Neutrophil (primary cell): ENCODE measurements at regions not wholly inside any gene's neighbourhood (a gene's known extent, or its start where the extent isn't known, plus 50 kb on each side); places are given as distances from the start of the nearest gene placed in this dataset.

ENCODE experiments used
- H3K27ac ChIP-seq: fragments of 200-600 bp; sonication (generic); 2 replicates; pipeline ENCODE4 v1.5.1; 2016; ENCODE audit warnings: mild to moderate bottlenecking, moderate library complexity
- H3K27me3 ChIP-seq: fragments of 200-600 bp; sonication (generic); 2 replicates; pipeline ENCODE4 v1.6.0; 2016; ENCODE audit warnings: mild to moderate bottlenecking
- H3K36me3 ChIP-seq: fragments of 200-600 bp; sonication (generic); 2 replicates; pipeline ENCODE4 v1.5.1; 2017
- H3K4me1 ChIP-seq, 2 experiments: fragments of 200-600 bp in 1 of 2; sonication (generic) in 1 of 2; 1 replicate in 1 of 2; 2 replicates in 1 of 2; pipeline versions ENCODE4 v1.5.1 to v1.6.1; 2013 to 2016; ENCODE audit warnings: low read depth in 1 of 2, low read length in 1 of 2, mild to moderate bottlenecking in 1 of 2, moderate library complexity in 1 of 2; ENCODE audit not compliant: control insufficient read depth in 1 of 2, insufficient read depth in 1 of 2
- H3K4me3 ChIP-seq, 2 experiments: fragments of 200-600 bp in 1 of 2; sonication (generic) in 1 of 2; 1 replicate in 1 of 2; 2 replicates in 1 of 2; pipeline ENCODE4 v1.5.1; 2013 to 2016; ENCODE audit warnings: low read depth in 1 of 2, low read length in 1 of 2, mild to moderate bottlenecking in 1 of 2, moderate library complexity in 1 of 2
- H3K9me3 ChIP-seq: fragments of 200-600 bp; sonication (generic); 2 replicates; pipeline ENCODE4 v1.5.1; 2016
- TF ChIP-seq, protein P1 (sequence below): fragments of 200-600 bp; sonication (generic); IDR thresholded peaks from 2 replicates; pipeline ENCODE4 v1.5.1; 2016; ENCODE audit warnings: antibody characterized with exemption

DNA sequence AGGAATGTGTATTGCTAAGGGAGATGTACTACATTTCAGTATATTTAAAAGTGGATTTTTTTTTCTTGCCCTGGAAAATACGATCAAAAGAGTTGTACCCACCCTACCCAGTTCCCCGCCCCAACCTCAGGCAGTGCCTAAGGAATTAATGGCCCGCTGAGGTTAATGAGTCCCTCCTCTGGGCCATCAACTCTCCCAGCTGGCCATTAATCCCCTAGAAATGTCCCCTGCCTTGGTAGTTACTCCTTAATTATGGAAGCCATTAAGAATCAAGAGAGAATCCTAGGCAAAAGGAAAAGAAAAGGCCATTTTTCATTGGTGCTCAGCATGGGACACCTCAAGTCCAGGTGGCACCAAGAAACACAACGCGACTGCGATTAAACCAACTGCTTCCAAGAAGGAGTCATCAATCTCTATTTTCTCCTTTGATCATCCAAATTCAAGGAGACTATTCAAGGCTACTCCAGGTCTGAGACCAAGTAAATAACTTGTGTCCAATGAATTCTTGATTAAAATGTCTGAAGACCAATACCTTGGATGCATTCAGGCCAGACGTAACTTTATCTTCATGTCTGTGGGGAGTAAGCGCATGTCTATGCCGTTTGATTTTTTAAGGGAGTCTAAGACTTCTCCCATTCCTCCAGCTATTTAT is 1962.2 kb upstream of the WWC1 start:
- H3K27me3 ChIP-seq: no peaks in the 10 kb centered on the region
- no peaks in the 10 kb centered on the region for H3K4me1 ChIP-seq
- no peaks in the 10 kb centered on the region for H3K9me3 ChIP-seq
- no peak overlapping the region for H3K4me3 ChIP-seq
- TF ChIP-seq, protein P1, sequence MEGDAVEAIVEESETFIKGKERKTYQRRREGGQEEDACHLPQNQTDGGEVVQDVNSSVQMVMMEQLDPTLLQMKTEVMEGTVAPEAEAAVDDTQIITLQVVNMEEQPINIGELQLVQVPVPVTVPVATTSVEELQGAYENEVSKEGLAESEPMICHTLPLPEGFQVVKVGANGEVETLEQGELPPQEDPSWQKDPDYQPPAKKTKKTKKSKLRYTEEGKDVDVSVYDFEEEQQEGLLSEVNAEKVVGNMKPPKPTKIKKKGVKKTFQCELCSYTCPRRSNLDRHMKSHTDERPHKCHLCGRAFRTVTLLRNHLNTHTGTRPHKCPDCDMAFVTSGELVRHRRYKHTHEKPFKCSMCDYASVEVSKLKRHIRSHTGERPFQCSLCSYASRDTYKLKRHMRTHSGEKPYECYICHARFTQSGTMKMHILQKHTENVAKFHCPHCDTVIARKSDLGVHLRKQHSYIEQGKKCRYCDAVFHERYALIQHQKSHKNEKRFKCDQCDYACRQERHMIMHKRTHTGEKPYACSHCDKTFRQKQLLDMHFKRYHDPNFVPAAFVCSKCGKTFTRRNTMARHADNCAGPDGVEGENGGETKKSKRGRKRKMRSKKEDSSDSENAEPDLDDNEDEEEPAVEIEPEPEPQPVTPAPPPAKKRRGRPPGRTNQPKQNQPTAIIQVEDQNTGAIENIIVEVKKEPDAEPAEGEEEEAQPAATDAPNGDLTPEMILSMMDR: no peak
- H3K36me3 ChIP-seq: no peaks in the 10 kb centered on the region
- H3K27ac ChIP-seq: no peak overlapping the region

DNA sequence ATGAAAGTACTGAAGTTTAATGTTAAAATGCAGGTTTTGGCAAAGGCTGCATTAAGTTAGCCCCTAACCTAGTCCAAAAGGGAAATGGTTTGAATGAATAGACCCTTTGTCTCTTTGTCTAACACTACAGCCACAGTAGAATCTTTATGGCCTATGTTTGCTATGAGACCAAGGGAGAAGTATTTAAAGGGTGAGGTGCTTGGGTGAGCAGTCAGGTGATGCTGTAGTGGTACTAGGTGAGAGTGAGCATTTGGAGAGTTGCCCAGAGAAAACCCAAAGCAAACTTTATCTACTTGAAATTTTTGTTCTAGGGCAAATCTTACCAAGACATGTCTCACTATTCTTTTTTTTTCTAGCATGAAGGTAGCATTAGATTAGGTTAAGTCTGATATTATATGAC is 1961.4 kb upstream of the WWC1 start:
- H3K4me3 ChIP-seq: no peak overlapping the region
- TF ChIP-seq, protein P1: no peak
- H3K36me3 ChIP-seq: no peaks in the 10 kb centered on the region
- no peaks in the 10 kb centered on the region for H3K27me3 ChIP-seq
- H3K27ac ChIP-seq: no peak overlapping the region
- no peaks in the 10 kb centered on the region for H3K4me1 ChIP-seq
- no peaks in the 10 kb centered on the region for H3K9me3 ChIP-seq

GRCh38 chr5:166331521-166331920 is 1959.9 kb upstream of the WWC1 start:
- H3K36me3 ChIP-seq: no peaks in the 10 kb centered on the region
- H3K27me3 ChIP-seq: no peaks in the 10 kb centered on the region
- H3K4me1 ChIP-seq: no peaks in the 10 kb centered on the region
- no peaks in the 10 kb centered on the region for H3K9me3 ChIP-seq
- no peak overlapping the region for H3K4me3 ChIP-seq
- TF ChIP-seq, protein P1: no peak
- no peak overlapping the region for H3K27ac ChIP-seq

DNA sequence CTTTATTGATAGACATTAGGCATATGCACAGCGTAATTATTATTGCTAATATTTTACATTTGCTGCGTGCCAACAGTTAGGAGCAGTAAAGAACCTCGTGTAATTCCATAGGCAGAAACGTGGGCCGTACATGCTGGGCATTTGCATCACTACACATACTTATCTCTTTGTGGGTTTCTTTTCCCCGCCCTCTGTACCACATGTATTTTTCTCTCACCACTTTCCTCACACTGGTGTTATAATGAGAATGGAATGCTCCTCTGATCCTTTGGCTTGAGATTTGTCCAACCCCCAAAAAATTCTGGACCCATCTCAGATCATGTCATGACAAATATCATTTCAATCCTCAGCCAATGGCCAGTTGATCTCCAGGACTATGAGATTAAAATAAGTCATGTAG is 1952.6 kb upstream of the WWC1 start:
- no peaks in the 10 kb centered on the region for H3K4me1 ChIP-seq
- H3K36me3 ChIP-seq: no peaks in the 10 kb centered on the region
- no peaks in the 10 kb centered on the region for H3K9me3 ChIP-seq
- TF ChIP-seq, protein P1: no peak
- no peak overlapping the region for H3K27ac ChIP-seq
- no peaks in the 10 kb centered on the region for H3K27me3 ChIP-seq
- H3K4me3 ChIP-seq: no peak overlapping the region

DNA sequence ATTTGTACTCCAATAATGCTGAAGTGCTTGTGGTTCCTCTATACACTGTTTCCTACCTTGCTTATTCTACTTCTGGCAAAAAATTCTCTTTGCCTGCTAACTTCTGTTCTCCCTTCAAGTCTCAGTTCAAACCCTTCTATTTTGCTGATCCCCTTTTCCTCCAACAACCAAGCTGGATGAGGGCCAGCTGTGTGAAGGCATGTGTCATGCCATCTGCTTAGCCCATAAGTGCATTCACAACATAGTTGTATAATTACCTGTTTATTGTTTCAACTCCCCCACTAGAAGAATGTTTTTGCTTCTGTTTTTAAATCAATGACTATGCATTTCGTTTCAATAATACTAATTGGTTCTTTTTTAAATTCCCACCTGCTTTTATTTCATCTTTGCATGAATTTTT is 1951.4 kb upstream of the WWC1 start:
- TF ChIP-seq, protein P1: no peak
- no peaks in the 10 kb centered on the region for H3K4me1 ChIP-seq
- H3K36me3 ChIP-seq: no peaks in the 10 kb centered on the region
- no peaks in the 10 kb centered on the region for H3K9me3 ChIP-seq
- H3K27me3 ChIP-seq: no peaks in the 10 kb centered on the region
- H3K27ac ChIP-seq: no peak overlapping the region
- no peak overlapping the region for H3K4me3 ChIP-seq
